SH-SY5Y (cell line): ENCODE measurements at regions not wholly inside any gene's neighbourhood (a gene's known extent, or its start where the extent isn't known, plus 50 kb on each side); places are given as distances from the start of the nearest gene placed in this dataset.

ENCODE experiments used
- GATA2 ChIP-seq: IDR thresholded peaks from 2 replicates; pipeline ENCODE4 v1.6.1; 2011; ENCODE audit warnings: mild to moderate bottlenecking, low read depth, low read length
- GATA3 ChIP-seq: IDR thresholded peaks from 2 replicates; pipeline ENCODE4 v1.6.1; 2011; ENCODE audit warnings: low read depth, mild to moderate bottlenecking, low read length, moderate library complexity

- TF ChIP-seq GATA2, result no peak
- no peak for TF ChIP-seq GATA3
These were observed 160.3 kb upstream of the ESRRG start for GRCh38 chr1:216883518-216883917.
